GM21786 (cell line): ENCODE measurements at regions not wholly inside any gene's neighbourhood (a gene's known extent, or its start where the extent isn't known, plus 50 kb on each side); places are given as distances from the start of the nearest gene placed in this dataset.

Experiments used
- ATAC-seq: cut with Tn5 transposase; IDR thresholded peaks from one replicate; pipeline ENCODE4 v1.9.1; 2021; ENCODE audit not compliant: unreplicated experiment

DNA sequence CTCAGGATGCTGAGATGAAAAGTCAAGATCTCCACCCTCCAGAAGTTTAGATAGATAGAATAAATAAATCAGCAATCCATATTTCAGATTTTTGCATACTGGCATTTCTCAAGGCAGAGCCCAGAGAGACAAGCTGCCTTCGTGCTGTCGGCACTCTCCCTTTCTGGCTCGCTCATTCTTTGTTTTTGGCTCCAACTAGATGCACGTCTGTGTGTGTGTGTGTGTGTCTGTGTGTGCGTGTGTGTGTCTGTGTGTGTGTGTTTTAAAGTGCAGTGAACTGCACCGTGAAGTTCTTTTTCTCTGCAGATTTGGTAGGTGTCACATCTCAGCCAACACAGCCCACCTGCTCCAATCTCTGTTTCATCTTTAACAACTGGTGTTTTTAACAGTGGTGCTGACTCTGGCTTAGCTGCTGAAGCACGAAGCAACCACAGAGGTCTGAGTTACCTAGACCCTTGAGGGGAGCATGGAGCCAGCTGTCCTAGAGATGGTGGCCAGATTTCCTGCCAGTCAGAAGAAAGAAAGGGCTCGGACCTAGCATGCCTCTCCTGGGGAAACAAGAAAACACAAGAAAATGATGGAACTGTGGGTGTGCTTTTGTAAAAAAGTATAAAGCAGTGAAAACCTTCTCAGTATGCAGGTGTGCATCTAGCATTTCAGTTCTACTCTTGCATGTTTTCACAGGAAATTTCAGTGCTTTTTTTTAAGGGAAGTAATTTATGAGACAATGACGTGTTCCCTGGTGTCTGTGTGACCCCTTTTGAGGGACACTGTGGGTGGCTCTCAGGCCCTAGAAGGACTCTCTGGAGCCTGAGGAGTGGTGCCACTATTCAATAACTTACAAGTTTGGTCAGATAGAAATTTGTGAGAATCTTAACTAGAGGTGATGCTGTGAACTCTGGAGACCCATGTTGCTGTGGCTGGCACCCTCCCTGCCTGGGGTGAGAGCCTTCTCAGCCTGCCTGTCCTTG lies 364.3 kb downstream of the RNF144A start:
- ATAC-seq, result no peak

DNA sequence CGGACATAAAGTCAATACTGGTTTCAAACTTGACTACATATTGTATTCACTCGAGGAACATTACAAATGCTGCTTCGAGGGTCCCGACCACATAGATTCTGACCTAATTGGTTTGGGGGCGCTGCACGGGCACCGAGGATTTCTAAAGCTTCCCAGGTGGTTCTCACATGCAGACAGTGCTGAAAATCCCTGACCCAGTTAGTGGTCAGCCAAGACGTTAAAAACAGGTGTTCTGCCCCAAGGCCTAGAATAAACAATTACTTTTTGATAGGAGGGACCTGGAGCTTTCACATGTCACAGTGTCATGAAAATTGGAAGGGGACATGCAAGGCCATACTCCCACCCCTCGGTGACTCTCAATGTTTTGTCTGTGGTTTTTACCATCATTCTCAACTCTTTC lies 368.9 kb downstream of the RNF144A start:
- ATAC-seq, result no peak

DNA sequence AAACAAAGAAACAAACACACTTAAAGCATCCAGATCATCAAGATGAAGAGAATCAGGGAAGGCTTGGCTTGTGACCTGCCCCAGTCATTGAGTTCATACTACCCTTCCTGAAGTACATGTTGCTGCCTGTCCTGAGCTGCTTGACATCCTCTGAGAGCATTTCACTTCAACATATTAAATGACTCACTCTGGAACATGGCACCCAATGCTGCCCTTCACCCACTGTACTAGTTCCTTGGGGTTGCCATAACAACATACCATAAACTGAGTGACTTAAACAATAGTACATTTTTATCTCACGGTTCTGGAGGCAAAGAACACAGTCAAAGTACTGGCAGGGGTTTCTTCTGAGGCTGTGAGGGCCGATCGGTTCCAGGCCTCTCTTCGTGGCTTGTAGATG lies 371.3 kb downstream of the RNF144A start:
- no peak for ATAC-seq

GRCh38 chr2:7289697-7290096 lies 372.5 kb downstream of the RNF144A start:
- ATAC-seq, result no peak

- no peak for ATAC-seq
These were observed 375.0 kb downstream of the RNF144A start for GRCh38 chr2:7292154-7292691.

- no peak for ATAC-seq
These were observed 392.4 kb downstream of the RNF144A start for GRCh38 chr2:7309582-7309981.

- no peak for ATAC-seq
These were observed 407.5 kb downstream of the RNF144A start for GRCh38 chr2:7324706-7325105.

- ATAC-seq, result no peak
These were observed 408.0 kb downstream of the RNF144A start for GRCh38 chr2:7325186-7325585.

DNA sequence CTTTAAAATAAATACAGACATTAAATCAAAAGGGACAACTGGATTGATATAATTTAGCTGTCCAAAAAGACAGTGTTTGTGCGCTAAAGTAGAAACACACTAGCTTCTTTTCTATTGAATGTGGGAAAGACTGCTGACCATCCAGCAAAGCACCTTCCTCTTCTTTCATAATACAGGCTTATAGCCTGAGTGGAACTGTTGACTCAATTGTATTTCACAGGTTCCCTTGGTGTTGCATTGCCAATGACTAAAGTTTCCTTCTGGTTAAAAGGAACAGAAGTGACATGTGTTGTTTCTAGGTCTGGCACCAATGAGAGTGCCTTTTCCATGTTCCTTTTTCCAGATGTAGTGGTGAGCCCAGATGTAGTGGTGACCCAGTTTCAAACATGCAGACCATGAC lies 412.3 kb downstream of the RNF144A start:
- ATAC-seq, result no peak

DNA sequence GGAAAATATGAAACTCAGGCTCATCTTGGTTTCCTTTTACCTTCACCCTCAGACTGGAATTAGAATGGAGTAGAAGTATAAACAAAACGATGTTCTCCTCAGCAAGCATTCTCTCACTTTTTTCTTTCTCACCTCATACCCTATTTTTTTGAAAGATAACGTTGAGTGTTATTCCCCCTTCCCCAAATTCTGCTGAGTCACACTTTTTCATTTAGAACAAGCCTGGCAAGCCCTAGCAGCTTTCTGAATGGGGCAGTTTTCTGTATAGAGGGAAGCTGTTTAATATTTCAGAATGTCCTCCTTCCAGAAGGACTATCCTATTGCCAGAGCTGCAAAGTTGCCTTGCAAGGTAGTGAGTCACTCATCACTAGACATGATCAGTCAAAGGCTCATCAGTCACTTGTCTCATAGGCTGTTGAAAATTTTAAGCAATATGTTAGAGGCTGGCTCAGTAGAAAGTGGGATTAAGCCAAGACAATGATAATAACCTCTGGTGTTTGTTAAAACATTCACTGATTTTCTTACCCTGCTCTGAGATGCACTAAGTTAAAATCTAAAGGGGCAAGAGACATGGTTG lies 416.1 kb downstream of the RNF144A start:
- no peak for ATAC-seq

GRCh38 chr2:7333960-7334493 lies 416.8 kb downstream of the RNF144A start:
- no peak for ATAC-seq

GRCh38 chr2:7338961-7339360 lies 421.7 kb downstream of the RNF144A start:
- no peak for ATAC-seq

- no peak for ATAC-seq
These were observed 429.1 kb downstream of the RNF144A start for GRCh38 chr2:7346336-7346735.

DNA sequence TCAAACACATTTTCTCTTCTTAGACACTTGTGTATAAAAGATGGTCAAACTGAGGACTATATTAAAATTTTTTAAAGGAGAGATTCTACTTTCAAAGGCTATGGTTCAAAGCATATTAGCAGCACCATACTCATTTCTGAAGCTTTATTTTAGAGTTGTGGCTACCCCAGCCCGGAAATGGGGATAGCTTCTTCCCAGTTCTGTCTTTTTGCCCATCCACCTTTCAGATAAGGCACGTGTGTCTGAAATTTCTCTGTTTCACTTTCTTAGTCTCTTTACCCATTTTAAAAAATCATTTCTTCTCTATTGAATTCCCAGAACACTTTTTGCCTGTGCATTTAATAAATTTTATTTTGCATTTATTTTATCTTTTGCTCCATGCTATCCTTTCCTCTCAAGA lies 431.5 kb downstream of the RNF144A start:
- no peak for ATAC-seq

GRCh38 chr2:7352191-7352590 lies 435.0 kb downstream of the RNF144A start:
- ATAC-seq, result no peak

- no peak for ATAC-seq
These were observed 436.4 kb downstream of the RNF144A start for GRCh38 chr2:7353571-7353970.

- no peak for ATAC-seq
These were observed 438.6 kb downstream of the RNF144A start for GRCh38 chr2:7355781-7356180.

- no peak for ATAC-seq
These were observed 439.8 kb downstream of the RNF144A start for GRCh38 chr2:7356909-7357584.

GRCh38 chr2:7357993-7358392 lies 440.8 kb downstream of the RNF144A start:
- no peak for ATAC-seq

DNA sequence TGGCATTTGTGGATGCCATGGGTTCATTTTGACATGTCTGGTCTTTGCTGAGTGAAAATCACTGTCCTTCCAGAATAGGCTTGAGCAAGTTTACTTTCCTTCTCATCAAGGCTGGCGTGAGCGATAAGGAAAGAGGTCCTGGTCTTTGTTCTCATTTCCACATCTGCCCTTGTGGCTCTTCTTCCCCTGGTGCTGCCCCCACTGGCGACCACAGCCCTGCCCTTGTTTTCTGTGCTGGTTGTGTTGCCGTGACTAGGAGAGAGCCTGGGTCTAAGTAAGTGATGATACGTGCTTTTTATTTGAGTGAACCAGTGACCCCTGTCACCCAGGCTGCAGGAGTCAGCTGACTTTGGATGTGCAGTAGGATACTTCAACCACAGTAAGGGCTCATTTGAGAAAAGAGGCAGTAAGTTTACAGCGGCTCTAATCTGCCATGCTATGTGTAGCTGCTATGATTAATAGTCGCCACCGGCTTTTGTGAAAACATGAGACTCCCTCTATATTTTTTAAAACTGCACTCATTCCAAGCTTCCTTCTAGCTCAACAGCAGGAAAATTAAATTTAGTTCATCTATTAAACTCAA lies 441.7 kb downstream of the RNF144A start:
- ATAC-seq, result no peak

- ATAC-seq, result no peak
These were observed 446.7 kb downstream of the RNF144A start for GRCh38 chr2:7363906-7364305.
